ENCODE measurements at regions not wholly inside any gene's neighbourhood (a gene's known extent, or its start where the extent isn't known, plus 50 kb on each side); places are given as distances from the start of the nearest gene placed in this dataset.

DNA sequence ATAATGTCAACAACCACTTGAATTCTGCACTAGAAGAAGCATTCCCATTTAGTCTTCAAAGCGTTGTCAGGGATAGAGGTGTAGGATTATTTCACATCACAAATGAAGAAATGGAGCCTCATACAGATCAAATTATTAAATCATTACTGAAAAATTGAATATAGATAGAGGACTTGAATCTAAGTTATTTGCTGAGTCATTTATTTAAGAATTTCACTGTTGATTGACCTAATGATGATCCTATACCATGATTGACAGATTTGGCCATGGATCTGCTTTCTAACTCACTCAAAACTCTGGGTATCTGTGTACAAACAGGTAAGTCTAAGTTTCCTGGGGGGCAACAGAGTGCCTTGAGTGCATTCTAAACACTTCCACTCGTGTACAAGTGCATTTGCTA is 215.9 kb downstream of the BTBD3 start:
- TF ChIP-seq CTCF (IDR thresholded peaks at IDR 0.05), result no peak
- TF ChIP-seq POLR2A (IDR thresholded peaks at IDR 0.05), result no peak

Data from lower leg skin (tissue), 3 donors.